GM12891 (cell line): ENCODE measurements at regions not wholly inside any gene's neighbourhood (a gene's known extent, or its start where the extent isn't known, plus 50 kb on each side); places are given as distances from the start of the nearest gene placed in this dataset.
"Not testable (repeated sequence)": the region's sequence is repeated elsewhere in the genome, so short reads cannot be mapped to it uniquely, and the experiment has no call there.

Source experiments
- DNase-seq: peaks from one replicate; pipeline ENCODE4 v3.0.0; 2011; ENCODE audit warnings: low spot score; ENCODE audit not compliant: insufficient read length
- FAIRE-seq: peaks from 2 replicates; lab custom pipeline; 2011; peaks lifted over from hg19 to GRCh38; lab: Jason Lieb, UNC
- PAX5 ChIP-seq: IDR thresholded peaks from 2 replicates; pipeline ENCODE4 v1.6.1; 2011; ENCODE audit warnings: low read length, moderate library complexity, mild to moderate bottlenecking; ENCODE audit not compliant: insufficient read depth, severe bottlenecking
- POLR2A ChIP-seq: IDR thresholded peaks from 2 replicates; pipeline ENCODE4 v1.6.1; 2011; ENCODE audit warnings: low read depth, low read length, control low read depth
- POLR2AphosphoS5 ChIP-seq: IDR thresholded peaks from 2 replicates; pipeline ENCODE4 v1.6.1; 2011; ENCODE audit warnings: low read depth, low read length, control low read depth
- POU2F2 ChIP-seq: IDR thresholded peaks from 2 replicates; pipeline ENCODE4 v1.6.1; 2011; ENCODE audit warnings: low read depth, mild to moderate bottlenecking, control low read depth, low read length, moderate library complexity
- SPI1 ChIP-seq: IDR thresholded peaks from 2 replicates; pipeline ENCODE4 v1.6.1; 2011; ENCODE audit warnings: low read depth, low read length, control low read depth
- TAF1 ChIP-seq: IDR thresholded peaks from 2 replicates; pipeline ENCODE4 v1.6.1; 2011; ENCODE audit warnings: low read depth, low read length, control low read depth

DNA sequence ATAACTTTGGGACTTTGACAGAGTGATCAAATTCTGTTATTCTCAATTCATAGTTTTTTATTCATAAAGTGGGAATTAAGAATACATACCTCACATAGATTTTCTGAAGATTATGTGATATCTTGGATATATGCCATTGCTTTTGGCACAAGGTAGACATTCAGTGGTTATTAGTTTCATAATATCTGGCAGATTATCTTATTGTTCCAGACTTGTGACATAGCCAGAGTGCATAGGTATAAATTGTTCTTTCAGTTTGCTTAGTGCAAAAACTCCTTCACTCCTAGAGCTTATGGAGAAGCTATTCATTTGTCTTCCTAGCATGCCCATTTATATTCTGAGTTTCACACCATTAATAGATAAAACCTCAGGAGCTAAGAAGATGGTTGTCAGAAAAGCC lies 222.0 kb downstream of the KCNE4 start:
- TF ChIP-seq POLR2AphosphoS5 (no peak), SPI1 (no peak), POU2F2 (no peak), PAX5 (no peak), POLR2A (no peak), TAF1 (no peak)
- DNase-seq (no peak), FAIRE-seq (no peak)

DNA sequence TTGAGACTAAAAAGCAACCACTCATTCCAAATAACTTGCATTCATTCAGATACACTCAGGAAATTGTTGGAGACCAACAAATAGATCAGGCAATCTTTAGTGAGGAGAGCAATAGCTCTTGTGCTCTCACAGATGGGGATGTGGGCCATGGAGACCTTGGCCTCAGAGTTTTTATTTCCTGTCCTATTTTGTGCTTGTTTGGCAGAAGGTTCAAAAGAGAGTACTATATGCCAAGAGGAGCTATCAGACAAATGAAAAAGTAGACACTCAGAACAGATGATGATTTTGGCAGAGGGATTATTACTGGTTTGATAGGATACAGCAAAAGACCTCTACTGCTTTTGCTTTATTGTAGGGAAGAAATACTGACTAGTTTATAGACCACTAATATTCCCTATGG lies 230.2 kb downstream of the KCNE4 start:
- no peak for FAIRE-seq
- TF ChIP-seq POLR2AphosphoS5 = no peak
- TF ChIP-seq SPI1 = no peak
- no peak for DNase-seq

DNA sequence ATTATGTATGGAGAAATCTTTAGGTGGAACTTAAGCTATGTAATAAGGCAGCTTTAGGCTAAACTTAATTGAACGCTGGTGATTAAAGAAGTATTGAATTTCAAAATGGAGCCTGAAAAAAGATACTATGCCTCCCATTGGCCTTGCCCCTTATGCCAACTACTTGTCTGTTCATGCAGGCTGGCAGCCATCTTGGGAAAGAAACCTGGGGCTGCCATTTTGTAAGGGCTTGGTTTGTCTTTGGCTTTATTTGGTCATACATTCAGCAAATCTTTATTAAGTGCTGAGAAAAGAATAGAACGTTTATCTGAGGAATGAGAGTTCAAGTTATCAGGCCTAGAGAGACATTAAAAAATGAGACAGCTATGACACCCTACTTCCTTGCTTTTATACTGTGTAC lies 231.3 kb downstream of the KCNE4 start:
- DNase-seq (no peak), FAIRE-seq (no peak)
- TF ChIP-seq PAX5 (no peak), POLR2AphosphoS5 (no peak), TAF1 (no peak), POLR2A (no peak), POU2F2 (no peak), SPI1 (no peak)

DNA sequence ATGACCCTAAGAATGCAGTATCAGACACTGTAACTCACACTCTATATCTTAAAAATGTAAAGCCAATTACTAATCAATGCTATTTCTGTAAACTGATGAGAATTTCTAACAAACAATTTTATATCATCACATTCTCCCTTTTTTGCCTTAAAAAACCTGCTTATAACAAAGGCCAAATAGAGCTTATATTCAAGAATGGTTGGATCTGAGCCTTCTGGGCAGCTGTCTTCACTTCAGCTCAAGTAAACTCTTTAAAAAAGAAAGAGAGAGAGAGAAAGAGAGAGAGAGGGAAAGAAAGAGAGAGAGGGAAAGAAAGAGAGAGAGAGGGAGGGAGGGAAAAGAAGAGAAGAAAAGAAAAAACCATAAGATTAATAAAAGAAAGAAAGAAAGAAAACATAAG lies 231.8 kb downstream of the KCNE4 start:
- TF ChIP-seq PAX5 = no peak
- TF ChIP-seq TAF1 = no peak
- no peak for TF ChIP-seq POU2F2
- no peak for TF ChIP-seq SPI1
- no peak for TF ChIP-seq POLR2A
- TF ChIP-seq POLR2AphosphoS5 = no peak
- no peak for DNase-seq
- no peak for FAIRE-seq

DNA sequence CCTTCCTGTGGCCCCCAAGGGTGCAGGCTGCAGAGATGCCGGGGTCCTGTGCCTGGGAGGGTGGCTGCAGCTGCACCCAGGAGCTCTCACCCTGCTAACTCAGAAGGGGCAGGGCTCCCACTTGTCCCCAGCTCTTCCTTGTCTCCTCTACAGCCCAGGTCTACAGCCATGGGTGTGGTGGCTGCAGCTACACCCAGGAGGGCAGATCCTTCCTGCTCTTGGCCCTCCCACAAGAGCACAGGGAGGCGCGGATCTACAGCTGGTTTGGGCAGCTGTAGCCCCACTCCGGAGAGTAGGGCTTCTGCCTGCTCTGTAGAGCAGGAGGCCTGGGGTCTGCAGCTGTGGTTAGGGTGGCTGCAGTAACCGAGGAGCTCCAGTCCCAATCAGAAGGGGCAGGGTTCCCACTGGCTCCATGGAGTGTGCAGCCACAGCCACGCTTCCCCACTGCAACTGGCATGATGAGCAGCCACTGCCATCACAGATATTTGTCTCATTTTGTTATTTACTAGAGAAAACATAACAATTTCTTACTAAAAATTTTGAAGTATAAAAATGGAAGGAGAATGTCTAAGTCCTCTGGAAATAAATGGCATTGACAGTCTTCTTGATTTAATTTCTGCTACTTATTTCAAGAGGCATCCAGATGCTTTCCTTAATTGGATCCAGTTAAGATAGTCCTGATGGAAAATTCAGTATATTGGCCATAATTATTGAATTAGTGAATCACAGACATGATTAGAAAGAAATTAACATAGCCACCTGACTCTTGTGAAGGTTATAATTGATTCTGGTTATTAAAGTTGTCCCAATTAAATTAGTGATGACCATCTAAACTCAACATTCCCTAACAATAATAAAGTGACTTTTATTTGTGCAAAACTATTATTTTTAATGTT lies 233.6 kb downstream of the KCNE4 start:
- DNase-seq (no peak), FAIRE-seq (no peak)
- TF ChIP-seq PAX5 = no peak

DNA sequence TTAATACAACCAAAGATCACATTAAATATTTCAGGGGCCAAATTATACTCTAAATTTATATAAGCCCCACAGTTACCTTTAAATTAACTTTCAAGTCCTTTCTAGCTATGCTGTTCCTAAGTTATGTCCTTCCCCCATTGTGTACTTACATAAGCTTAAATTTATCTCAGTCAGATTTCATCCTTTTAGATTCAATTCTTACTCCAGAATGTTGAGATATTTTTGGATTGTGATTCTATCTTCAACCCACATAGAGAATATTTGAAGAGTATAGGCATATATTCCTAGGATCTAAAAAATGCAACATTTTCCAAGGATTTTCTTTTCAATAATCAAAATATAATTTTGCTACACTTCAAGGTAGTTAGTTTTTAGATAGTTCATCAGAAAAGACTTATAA lies 242.8 kb downstream of the KCNE4 start:
- no peak for FAIRE-seq
- no peak for DNase-seq
- TF ChIP-seq POU2F2 (no peak), POLR2AphosphoS5 (no peak), TAF1 (no peak), POLR2A (no peak), PAX5 (no peak), SPI1 (no peak)

DNA sequence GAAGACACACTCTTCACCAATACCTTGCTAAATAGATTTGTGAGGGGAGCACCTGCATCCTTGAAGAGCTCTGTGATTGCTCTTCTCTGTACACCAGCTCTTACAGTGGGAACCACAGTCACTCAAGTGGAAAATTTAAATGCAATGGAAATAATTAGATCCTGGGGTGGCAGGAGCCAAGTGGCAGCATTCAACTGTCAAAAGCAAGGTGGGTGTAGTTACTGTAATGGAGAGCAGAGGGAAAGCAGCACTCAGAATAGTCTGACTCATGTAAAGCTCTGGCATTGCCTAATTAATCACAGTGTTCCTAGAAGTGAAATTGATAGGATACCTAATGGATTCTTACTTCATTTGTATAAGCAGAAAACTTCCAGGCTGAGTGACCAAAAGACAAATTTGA lies 245.8 kb downstream of the KCNE4 start:
- no peak for FAIRE-seq
- no peak for DNase-seq
- TF ChIP-seq POLR2AphosphoS5 (no peak), PAX5 (no peak), SPI1 (no peak), TAF1 (no peak), POU2F2 (no peak)

DNA sequence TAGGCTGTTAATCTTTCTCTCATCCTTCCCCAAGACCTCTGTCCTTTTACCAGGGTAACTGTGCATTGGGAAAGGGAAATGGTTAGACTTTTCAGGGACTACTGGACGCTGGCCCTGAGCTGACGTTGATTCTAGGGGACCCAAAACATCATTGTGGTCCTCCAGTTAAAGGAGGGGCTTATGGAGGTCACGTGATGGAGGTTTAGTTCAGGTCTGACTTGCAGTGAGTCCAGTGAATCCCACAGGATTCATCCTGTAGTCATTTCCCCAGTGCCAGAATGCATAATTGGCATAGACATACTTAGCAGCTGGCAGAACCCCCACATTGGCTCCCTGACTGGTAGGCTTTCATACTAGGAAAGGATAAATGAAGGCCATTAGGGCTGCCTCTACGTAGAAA lies 246.3 kb downstream of the KCNE4 start:
- FAIRE-seq, DNase-seq: not testable (repeated sequence)

DNA sequence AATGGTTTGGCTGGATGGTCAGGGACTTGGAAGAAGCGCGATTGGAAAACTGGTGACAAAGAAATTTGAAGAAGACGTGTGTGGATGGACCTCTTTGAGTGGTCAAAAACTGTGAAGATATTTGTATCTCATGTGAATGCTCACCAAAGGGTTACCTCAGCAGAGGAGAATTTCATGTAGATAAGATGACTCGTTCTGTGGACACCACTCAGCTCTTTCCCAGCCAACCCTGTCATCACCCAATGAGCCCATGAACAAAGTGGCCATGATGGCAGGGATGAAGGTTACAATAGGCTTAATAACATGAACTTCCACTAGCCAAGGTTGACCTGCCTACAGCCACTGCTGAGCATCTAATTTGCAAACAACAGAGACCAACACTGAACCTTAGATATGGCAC lies 248.3 kb downstream of the KCNE4 start:
- no peak for TF ChIP-seq PAX5
- no peak for TF ChIP-seq POU2F2
- no peak for TF ChIP-seq SPI1
- no peak for TF ChIP-seq POLR2AphosphoS5
- no peak for TF ChIP-seq POLR2A
- no peak for TF ChIP-seq TAF1
- DNase-seq (no peak), FAIRE-seq (no peak)

DNA sequence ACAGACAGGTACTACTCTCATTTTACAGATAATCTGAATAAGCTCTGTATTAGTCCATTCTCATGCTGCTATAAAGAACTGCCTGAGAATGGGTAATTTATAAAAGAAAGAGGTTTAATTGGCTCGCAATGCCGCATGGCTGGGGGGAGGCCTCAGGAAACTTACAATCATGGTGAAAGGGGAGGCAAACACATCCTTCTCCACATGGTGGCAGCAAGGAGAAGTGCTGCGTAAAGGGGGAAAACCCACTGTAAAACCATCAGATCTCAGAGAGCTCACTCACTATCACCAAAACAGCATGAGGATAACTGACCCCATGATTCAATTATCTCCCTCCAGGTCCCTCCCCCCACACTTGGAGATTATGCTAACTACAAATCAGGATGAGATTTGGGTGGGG lies 254.4 kb downstream of the KCNE4 start:
- FAIRE-seq = no peak
- TF ChIP-seq POLR2AphosphoS5 = no peak
- no peak for TF ChIP-seq POLR2A
- TF ChIP-seq PAX5 = no peak
- no peak for TF ChIP-seq TAF1
- no peak for TF ChIP-seq SPI1
- no peak for TF ChIP-seq POU2F2
- no peak for DNase-seq

DNA sequence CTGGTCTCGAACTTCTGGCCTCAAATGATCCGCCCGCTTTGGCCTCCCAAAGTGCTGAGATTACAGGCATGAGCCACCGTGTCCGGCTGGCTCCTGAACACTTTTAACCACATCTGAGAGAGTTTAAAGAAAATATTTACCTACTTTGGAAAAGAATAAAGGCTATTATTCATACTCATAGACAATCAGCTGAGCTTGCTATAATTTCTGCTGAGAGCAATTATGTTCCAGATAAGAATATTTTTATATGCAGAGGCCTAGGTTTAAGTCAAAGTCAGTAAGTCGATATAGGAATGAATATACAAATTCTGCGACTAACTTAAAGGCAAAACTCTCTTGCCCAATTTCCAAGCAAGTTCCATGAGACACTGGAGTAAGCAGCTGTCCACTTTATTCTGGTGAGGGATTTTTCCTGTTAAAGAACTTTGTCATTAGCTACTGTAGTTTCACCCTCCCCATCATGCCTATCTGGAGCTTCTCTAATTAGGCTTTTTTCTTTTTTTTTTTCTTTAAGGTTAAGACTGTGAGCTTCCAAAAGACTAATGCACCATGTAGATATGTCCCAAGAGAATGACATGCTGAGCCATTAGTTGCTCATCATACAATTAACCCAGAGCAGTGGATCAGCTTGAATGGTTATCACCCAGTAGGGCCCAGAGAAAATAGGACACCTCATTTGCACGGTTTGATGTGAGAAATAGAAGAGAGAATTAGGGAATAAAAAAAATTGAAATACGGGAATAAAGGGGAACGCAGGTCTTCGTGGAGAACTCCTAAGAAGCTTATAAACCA lies 260.1 kb downstream of the KCNE4 start:
- no peak for DNase-seq
- no peak for FAIRE-seq
- TF ChIP-seq PAX5 = no peak
- no peak for TF ChIP-seq POLR2A
- TF ChIP-seq SPI1 = no peak
- TF ChIP-seq POLR2AphosphoS5 = no peak
- TF ChIP-seq POU2F2 = no peak
- TF ChIP-seq TAF1 = no peak
